ENCODE measurements at regions not wholly inside any gene's neighbourhood (a gene's known extent, or its start where the extent isn't known, plus 50 kb on each side); places are given as distances from the start of the nearest gene placed in this dataset.

DNA sequence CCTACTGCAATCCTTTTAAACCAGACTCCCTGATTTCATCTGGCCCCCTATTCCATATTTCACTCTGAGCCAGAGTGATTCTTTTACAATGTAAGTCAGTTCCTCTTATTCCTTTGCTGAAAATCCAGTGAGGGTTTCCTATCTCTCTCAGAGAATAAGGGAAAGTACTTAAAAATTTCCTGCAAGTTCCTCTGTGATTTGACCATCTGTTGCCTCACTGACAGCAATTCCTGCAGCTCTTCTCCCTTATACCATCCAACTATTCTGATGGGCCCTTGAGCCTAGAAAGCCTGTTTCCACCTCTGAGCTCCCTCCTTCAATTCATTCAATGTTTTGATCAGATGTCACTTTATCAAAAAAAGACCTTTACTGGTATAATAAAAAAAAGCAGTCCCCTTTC lies 317.1 kb upstream of the CCNH start (continued):
- TF ChIP-seq, protein P1, sequence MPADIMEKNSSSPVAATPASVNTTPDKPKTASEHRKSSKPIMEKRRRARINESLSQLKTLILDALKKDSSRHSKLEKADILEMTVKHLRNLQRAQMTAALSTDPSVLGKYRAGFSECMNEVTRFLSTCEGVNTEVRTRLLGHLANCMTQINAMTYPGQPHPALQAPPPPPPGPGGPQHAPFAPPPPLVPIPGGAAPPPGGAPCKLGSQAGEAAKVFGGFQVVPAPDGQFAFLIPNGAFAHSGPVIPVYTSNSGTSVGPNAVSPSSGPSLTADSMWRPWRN (IDR thresholded peaks at IDR 0.05; ENCODE audit: low read depth), result no peak
- TF ChIP-seq DPF2 (IDR thresholded peaks at IDR 0.05), result no peak
- no peak for TF ChIP-seq FOXA3 (CRISPR knock-in tag; conservative IDR thresholded peaks at IDR 0.05 in 1 of 2, IDR thresholded peaks at IDR 0.05 in 1 of 2)

DNA sequence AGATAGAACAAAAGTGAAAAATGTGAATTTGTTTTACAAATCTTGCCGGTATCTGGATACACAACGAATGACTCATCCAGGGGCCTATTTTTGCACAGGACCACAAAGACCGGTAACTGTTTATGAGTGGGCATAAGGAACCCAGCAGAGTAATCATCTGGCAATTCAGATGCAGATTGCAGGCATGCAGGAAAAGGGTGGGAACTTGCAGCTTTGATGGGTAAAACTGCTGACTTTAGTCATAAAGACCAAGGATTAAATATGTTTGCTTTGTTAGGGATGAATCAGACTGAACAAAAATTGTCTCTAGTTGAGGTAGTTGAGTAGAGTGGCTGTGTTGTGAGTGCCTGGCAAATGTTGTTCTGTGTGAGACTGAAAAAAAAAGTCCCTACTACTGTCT lies 309.6 kb upstream of the CCNH start:
- no peak for TF ChIP-seq L3MBTL2 (IDR thresholded peaks at IDR 0.05)
- no peak for TF ChIP-seq ADNP (tag; IDR thresholded peaks at IDR 0.05)
- TF ChIP-seq, protein P2, sequence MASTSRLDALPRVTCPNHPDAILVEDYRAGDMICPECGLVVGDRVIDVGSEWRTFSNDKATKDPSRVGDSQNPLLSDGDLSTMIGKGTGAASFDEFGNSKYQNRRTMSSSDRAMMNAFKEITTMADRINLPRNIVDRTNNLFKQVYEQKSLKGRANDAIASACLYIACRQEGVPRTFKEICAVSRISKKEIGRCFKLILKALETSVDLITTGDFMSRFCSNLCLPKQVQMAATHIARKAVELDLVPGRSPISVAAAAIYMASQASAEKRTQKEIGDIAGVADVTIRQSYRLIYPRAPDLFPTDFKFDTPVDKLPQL (IDR thresholded peaks at IDR 0.05; ENCODE audit: extremely low read depth, insufficient read length), result no peak
- no peak for TF ChIP-seq ZNF184 (CRISPR knock-in tag; IDR thresholded peaks at IDR 0.05)
- TF ChIP-seq, protein P3, sequence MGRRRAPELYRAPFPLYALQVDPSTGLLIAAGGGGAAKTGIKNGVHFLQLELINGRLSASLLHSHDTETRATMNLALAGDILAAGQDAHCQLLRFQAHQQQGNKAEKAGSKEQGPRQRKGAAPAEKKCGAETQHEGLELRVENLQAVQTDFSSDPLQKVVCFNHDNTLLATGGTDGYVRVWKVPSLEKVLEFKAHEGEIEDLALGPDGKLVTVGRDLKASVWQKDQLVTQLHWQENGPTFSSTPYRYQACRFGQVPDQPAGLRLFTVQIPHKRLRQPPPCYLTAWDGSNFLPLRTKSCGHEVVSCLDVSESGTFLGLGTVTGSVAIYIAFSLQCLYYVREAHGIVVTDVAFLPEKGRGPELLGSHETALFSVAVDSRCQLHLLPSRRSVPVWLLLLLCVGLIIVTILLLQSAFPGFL (CRISPR knock-in tag; IDR thresholded peaks at IDR 0.05), result no peak
- no peak for TF ChIP-seq RUNX1 (IDR thresholded peaks at IDR 0.05; ENCODE audit: low read depth)
- TF ChIP-seq, protein P4, sequence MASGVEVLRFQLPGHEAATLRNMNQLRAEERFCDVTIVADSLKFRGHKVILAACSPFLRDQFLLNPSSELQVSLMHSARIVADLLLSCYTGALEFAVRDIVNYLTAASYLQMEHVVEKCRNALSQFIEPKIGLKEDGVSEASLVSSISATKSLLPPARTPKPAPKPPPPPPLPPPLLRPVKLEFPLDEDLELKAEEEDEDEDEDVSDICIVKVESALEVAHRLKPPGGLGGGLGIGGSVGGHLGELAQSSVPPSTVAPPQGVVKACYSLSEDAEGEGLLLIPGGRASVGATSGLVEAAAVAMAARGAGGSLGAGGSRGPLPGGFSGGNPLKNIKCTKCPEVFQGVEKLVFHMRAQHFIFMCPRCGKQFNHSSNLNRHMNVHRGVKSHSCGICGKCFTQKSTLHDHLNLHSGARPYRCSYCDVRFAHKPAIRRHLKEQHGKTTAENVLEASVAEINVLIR (CRISPR knock-in tag; IDR thresholded peaks at IDR 0.05), result no peak
- TF ChIP-seq, protein P5, sequence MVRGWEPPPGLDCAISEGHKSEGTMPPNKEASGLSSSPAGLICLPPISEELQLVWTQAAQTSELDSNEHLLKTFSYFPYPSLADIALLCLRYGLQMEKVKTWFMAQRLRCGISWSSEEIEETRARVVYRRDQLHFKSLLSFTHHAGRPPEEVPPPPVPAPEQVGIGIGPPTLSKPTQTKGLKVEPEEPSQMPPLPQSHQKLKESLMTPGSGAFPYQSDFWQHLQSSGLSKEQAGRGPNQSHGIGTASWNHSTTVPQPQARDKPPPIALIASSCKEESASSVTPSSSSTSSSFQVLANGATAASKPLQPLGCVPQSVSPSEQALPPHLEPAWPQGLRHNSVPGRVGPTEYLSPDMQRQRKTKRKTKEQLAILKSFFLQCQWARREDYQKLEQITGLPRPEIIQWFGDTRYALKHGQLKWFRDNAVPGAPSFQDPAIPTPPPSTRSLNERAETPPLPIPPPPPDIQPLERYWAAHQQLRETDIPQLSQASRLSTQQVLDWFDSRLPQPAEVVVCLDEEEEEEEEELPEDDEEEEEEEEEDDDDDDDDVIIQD (CRISPR knock-in tag; IDR thresholded peaks at IDR 0.05), result no peak
- TF ChIP-seq NCOR1 (IDR thresholded peaks at IDR 0.05), result no peak
- no peak for TF ChIP-seq SP2 (IDR thresholded peaks at IDR 0.05; ENCODE audit: extremely low read depth, low read depth, low read length, poor library complexity, severe bottlenecking)
- TF ChIP-seq FOXA1 (IDR thresholded peaks at IDR 0.05; ENCODE audit: borderline replicate concordance), result no peak
- TF ChIP-seq MBD2 (IDR thresholded peaks at IDR 0.05; ENCODE audit: borderline replicate concordance, low read depth), result no peak
- no peak for TF ChIP-seq MTA3 (IDR thresholded peaks at IDR 0.05; ENCODE audit: borderline replicate concordance)
- no peaks in the 10 kb centered on the region for H3K9me1 ChIP-seq (ENCODE audit: control insufficient read depth, insufficient read depth, low read length)
- DNase-seq (ENCODE audit: extremely low read depth in 1 of 4, low spot score in 3 of 4), result no peak
- H3K4me1 ChIP-seq (replicated peaks in 1 of 2; ENCODE audit: control insufficient read depth in 2 of 2, insufficient read depth in 2 of 2, low read length in 2 of 2), result no peaks in the 10 kb centered on the region
- intact Hi-C loops (cut with micrococcal nuclease) (no loop called here), in situ Hi-C loops (cut with MboI) (no loop called here)
- no peaks in the 10 kb centered on the region for H4K20me1 ChIP-seq (replicated peaks; ENCODE audit: control insufficient read depth, insufficient read depth, low read length)
- no peak for FAIRE-seq
- no peaks in the 10 kb centered on the region for H3K9me3 ChIP-seq (replicated peaks; ENCODE audit: control insufficient read depth, insufficient read depth, low read depth, low read length)
- no peak for ATAC-seq
- ChIA-PET POLR2A (no interaction called here), CTCF (ENCODE audit: low intra/inter-chr PET ratio) (no interaction called here)
- no TSS peak for BruUV-seq (replicated peaks)
- H3K36me3 ChIP-seq (ENCODE audit: control insufficient read depth, insufficient read depth, low read length), result no peaks in the 10 kb centered on the region
- H2AFZ ChIP-seq (ENCODE audit: low read depth, low read length), result no peak overlapping the region
- H3K79me2 ChIP-seq (ENCODE audit: control insufficient read depth, insufficient read depth, low read length), result no peaks in the 10 kb centered on the region
- H3K27ac ChIP-seq (ENCODE audit: extremely low read depth, low read depth, low read length), result no peak overlapping the region
- WGBS (ENCODE audit: insufficient coverage, low coverage, missing lambda C conversion rate), result 0% methylated on average over 3 of the region's 3 CpGs
- H3K4me3 ChIP-seq, result no peak overlapping the region
- H3K9ac ChIP-seq (ENCODE audit: insufficient read depth in 1 of 2, low read depth in 2 of 2, low read length in 2 of 2), result no peak overlapping the region
- no peaks in the 10 kb centered on the region for H3K27me3 ChIP-seq (ENCODE audit: control insufficient read depth in 2 of 2, insufficient read depth in 2 of 2, low read length in 2 of 2)
- no peak overlapping the region for H3K4me2 ChIP-seq (ENCODE audit: insufficient read depth, low read length)

All from K562 (cell line).